ENCODE measurements at regions not wholly inside any gene's neighbourhood (a gene's known extent, or its start where the extent isn't known, plus 50 kb on each side); places are given as distances from the start of the nearest gene placed in this dataset.
A peak's percentile ranks its signal among the peaks of the same experiment; 100 is the strongest.

DNA sequence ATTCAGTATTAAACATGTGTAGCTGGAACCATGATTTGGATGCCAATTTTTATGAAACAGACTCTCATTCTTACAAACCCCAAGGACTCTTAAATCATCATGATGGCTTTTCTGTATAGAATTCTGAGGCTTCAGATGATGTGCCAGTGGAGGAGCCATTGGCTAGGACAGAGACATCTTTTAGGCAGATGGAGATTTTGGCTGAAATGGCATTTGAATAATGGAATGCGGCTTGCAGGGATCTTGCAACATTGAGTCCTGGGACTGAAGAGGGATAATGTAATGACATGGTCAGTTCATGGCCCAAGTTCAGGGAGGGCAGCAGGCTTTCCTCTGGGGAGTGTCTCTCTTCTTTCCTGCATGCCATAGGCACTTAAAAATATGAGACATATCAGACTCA lies 172.4 kb downstream of the ABCA8 start:
- DNase-seq (no peak), ATAC-seq (peak in 3 of 4 donors; percentile 11 to 66 (median 65))
- Histone ChIP-seq H3K4me1 (peaks cover 0 to 17% (median 8%) of the 10 kb centered on the region in 12 donors), H3K36me3 (no peaks in the 10 kb centered on the region), H3K27ac (no peak overlapping the region), H3K4me3 (no peak overlapping the region), H3K27me3 (no peaks in the 10 kb centered on the region), H3K9me3 (peaks cover 0 to 9% (median 0%) of the 10 kb centered on the region in 12 donors)
- TF ChIP-seq POLR2A (IDR thresholded peaks at IDR 0.05): no peak
- TF ChIP-seq, protein P1, sequence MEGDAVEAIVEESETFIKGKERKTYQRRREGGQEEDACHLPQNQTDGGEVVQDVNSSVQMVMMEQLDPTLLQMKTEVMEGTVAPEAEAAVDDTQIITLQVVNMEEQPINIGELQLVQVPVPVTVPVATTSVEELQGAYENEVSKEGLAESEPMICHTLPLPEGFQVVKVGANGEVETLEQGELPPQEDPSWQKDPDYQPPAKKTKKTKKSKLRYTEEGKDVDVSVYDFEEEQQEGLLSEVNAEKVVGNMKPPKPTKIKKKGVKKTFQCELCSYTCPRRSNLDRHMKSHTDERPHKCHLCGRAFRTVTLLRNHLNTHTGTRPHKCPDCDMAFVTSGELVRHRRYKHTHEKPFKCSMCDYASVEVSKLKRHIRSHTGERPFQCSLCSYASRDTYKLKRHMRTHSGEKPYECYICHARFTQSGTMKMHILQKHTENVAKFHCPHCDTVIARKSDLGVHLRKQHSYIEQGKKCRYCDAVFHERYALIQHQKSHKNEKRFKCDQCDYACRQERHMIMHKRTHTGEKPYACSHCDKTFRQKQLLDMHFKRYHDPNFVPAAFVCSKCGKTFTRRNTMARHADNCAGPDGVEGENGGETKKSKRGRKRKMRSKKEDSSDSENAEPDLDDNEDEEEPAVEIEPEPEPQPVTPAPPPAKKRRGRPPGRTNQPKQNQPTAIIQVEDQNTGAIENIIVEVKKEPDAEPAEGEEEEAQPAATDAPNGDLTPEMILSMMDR (IDR thresholded peaks at IDR 0.05): no peak
- WGBS, 4 donors: 70 to 91% (median 83%) methylated on average over 1 of the region's 1 CpG
- intact Hi-C loops (cut with DNase I): no loop called here

- no peaks in the 10 kb centered on the region for H3K27me3 ChIP-seq
- intact Hi-C loops (cut with DNase I): no loop called here
- peaks cover 0 to 35% (median 9%) of the 10 kb centered on the region in 12 donors for H3K4me1 ChIP-seq
- TF ChIP-seq, protein P1 (IDR thresholded peaks at IDR 0.05): no peak
- TF ChIP-seq POLR2A (IDR thresholded peaks at IDR 0.05): no peak
- no peak for ATAC-seq
- whole genome bisulfite sequencing, 4 donors: 91 to 96% (median 93%) methylated on average over 4 of the region's 4 CpGs
- H3K4me3 ChIP-seq: no peak overlapping the region
- no peaks in the 10 kb centered on the region for H3K36me3 ChIP-seq
- no peak for DNase-seq
- H3K27ac ChIP-seq: peak overlapping the region in 1 of 12 donors; percentile 82
- peaks cover 0 to 9% (median 0%) of the 10 kb centered on the region in 12 donors for H3K9me3 ChIP-seq
These were observed 174.6 kb downstream of the ABCA8 start for GRCh38 chr17:68780596-68780995.

GRCh38 chr17:68778726-68779125 lies 176.5 kb downstream of the ABCA8 start:
- intact Hi-C loops (cut with DNase I): loop anchor here in 9 of 10 donors (2.0 to 10.0 kb wide), 12 partner anchors 126 to 469 kb away; no protein-coding TSS in a partner anchor

DNA sequence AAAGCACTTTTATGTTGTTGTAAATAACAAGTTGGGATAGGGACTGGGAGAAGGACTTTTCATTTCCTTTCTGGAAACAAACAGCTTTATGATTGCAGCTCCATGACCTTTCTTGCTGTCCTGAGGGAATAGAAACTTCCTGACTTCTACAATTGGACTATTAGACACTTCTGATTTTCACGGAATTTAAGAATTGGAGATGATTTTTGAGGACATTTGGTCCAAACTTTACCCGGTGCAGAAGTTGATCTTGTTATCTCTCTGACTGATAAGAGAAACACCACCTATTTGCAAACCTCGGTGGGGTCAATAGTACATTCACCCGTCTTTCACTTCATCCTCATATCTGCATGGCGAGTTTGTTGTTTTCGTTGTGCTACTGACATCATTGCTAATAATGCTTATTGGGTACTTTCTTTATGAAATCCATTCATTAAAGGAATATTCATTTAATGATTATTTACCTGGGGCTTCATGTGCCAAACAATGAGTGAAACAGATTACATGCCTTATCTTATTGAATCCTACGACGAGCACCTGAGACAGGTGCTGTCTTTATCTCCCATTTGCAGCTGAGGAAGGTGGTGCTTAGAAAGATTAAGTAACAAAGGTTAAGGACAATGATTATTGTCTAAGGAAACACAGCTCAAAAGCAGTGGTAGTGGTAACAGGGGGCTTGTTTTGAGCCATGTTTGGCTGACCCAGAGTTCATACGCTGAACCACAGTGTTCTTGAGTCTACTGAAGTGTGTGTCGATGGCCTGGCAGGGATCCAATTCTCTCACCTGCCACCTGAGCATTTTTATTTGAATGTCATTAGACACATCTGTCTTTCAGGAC lies 176.9 kb upstream of the FAM20A start:
- ATAC-seq (peak; percentile 19 to 67 (median 36)), DNase-seq (no peak)
- no peak for TF ChIP-seq POLR2A (IDR thresholded peaks at IDR 0.05)
- TF ChIP-seq, protein P1 (IDR thresholded peaks at IDR 0.05): no peak
- intact Hi-C loops (cut with DNase I): loop anchor here (1.0 to 10.0 kb wide), 14 partner anchors 127 to 469 kb away; no protein-coding TSS in a partner anchor
- Histone ChIP-seq H3K27me3 (no peaks in the 10 kb centered on the region), H3K27ac (peak overlapping the region; percentile 22 to 87 (median 70)), H3K9me3 (peaks cover 0 to 9% (median 0%) of the 10 kb centered on the region in 12 donors), H3K36me3 (no peaks in the 10 kb centered on the region), H3K4me3 (peak overlapping the region in 1 of 12 donors; percentile 9), H3K4me1 (peaks cover 0 to 41% (median 9%) of the 10 kb centered on the region in 12 donors)
- 42 to 45% (median 44%) methylated on average over 10 of the region's 10 CpGs for WGBS, 4 donors

More at GRCh38 chr17:68778726-68779125, 176.5 kb downstream of the ABCA8 start:
- Histone ChIP-seq H3K9me3 (peaks cover 0 to 9% (median 0%) of the 10 kb centered on the region in 12 donors), H3K27ac (peak overlapping the region; percentile 22 to 87 (median 70)), H3K4me3 (no peak overlapping the region), H3K27me3 (no peaks in the 10 kb centered on the region), H3K36me3 (no peaks in the 10 kb centered on the region), H3K4me1 (peaks cover 0 to 41% (median 9%) of the 10 kb centered on the region in 12 donors)
- no peak for TF ChIP-seq POLR2A (IDR thresholded peaks at IDR 0.05)
- TF ChIP-seq, protein P1 (IDR thresholded peaks at IDR 0.05): no peak
- no peak for DNase-seq
- ATAC-seq: no peak
- WGBS, 4 donors: 86 to 89% (median 88%) methylated on average over 4 of the region's 4 CpGs

Data from heart left ventricle (tissue), 16 donors.